ENCODE measurements at regions not wholly inside any gene's neighbourhood (a gene's known extent, or its start where the extent isn't known, plus 50 kb on each side); places are given as distances from the start of the nearest gene placed in this dataset.

- no peaks in the 10 kb centered on the region for H3K79me2 ChIP-seq (ENCODE audit: insufficient read depth, low read length)
- H3K36me3 ChIP-seq (ENCODE audit: insufficient read depth, low read length) = no peaks in the 10 kb centered on the region
- H3K9me3 ChIP-seq (ENCODE audit: insufficient read depth, low read depth, low read length) = no peaks in the 10 kb centered on the region; the same call in 1 of the 2 replicates
- no peaks in the 10 kb centered on the region for H3K27me3 ChIP-seq (ENCODE audit: insufficient read depth, low read length, poor library complexity, severe bottlenecking)
- H3K4me2 ChIP-seq (ENCODE audit: low read depth, low read length, poor library complexity, severe bottlenecking) = no peak overlapping the region
- no peak for TF ChIP-seq EZH2phosphoT487 (IDR thresholded peaks at IDR 0.05; ENCODE audit: borderline replicate concordance)
- TF ChIP-seq, protein P1, sequence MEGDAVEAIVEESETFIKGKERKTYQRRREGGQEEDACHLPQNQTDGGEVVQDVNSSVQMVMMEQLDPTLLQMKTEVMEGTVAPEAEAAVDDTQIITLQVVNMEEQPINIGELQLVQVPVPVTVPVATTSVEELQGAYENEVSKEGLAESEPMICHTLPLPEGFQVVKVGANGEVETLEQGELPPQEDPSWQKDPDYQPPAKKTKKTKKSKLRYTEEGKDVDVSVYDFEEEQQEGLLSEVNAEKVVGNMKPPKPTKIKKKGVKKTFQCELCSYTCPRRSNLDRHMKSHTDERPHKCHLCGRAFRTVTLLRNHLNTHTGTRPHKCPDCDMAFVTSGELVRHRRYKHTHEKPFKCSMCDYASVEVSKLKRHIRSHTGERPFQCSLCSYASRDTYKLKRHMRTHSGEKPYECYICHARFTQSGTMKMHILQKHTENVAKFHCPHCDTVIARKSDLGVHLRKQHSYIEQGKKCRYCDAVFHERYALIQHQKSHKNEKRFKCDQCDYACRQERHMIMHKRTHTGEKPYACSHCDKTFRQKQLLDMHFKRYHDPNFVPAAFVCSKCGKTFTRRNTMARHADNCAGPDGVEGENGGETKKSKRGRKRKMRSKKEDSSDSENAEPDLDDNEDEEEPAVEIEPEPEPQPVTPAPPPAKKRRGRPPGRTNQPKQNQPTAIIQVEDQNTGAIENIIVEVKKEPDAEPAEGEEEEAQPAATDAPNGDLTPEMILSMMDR (conservative IDR thresholded peaks at IDR 0.05; ENCODE audit: low read length) = no peak
- H3K4me1 ChIP-seq (ENCODE audit: insufficient read depth, low read length, poor library complexity, severe bottlenecking) = no peaks in the 10 kb centered on the region
- H4K20me1 ChIP-seq (ENCODE audit: insufficient read depth, low read length, poor library complexity, severe bottlenecking) = no peaks in the 10 kb centered on the region
- no peak overlapping the region for H3K4me3 ChIP-seq (ENCODE audit: low read length, poor library complexity, severe bottlenecking)
- H3F3A ChIP-seq (ENCODE audit: low read depth) = no peaks in the 10 kb centered on the region
- no peak overlapping the region for H3K9ac ChIP-seq (ENCODE audit: low read depth, low read length, poor library complexity, severe bottlenecking)
- H3K9me2 ChIP-seq (replicated peaks; ENCODE audit: low read depth, low read length) = no peaks in the 10 kb centered on the region
- H2AFZ ChIP-seq (ENCODE audit: low read length) = no peak overlapping the region
Observed at GRCh38 chr7:152537639-152538038, 101.8 kb upstream of the KMT2C start.

- no peaks in the 10 kb centered on the region for H3K9me2 ChIP-seq (replicated peaks; ENCODE audit: low read depth, low read length)
- H4K20me1 ChIP-seq (ENCODE audit: insufficient read depth, low read length, poor library complexity, severe bottlenecking) = no peaks in the 10 kb centered on the region
- no peak for TF ChIP-seq EZH2phosphoT487 (IDR thresholded peaks at IDR 0.05; ENCODE audit: borderline replicate concordance)
- TF ChIP-seq, protein P1 (conservative IDR thresholded peaks at IDR 0.05; ENCODE audit: low read length) = no peak
- H2AFZ ChIP-seq (ENCODE audit: low read length) = no peak overlapping the region
- H3K4me1 ChIP-seq (ENCODE audit: insufficient read depth, low read length, poor library complexity, severe bottlenecking) = no peaks in the 10 kb centered on the region
- no peaks in the 10 kb centered on the region for H3K9me3 ChIP-seq (ENCODE audit: insufficient read depth, low read depth, low read length)
- no peaks in the 10 kb centered on the region for H3F3A ChIP-seq (ENCODE audit: low read depth)
- no peak overlapping the region for H3K9ac ChIP-seq (ENCODE audit: low read depth, low read length, poor library complexity, severe bottlenecking)
- H3K4me2 ChIP-seq (ENCODE audit: low read depth, low read length, poor library complexity, severe bottlenecking) = no peak overlapping the region
- H3K4me3 ChIP-seq (ENCODE audit: low read length, poor library complexity, severe bottlenecking) = no peak overlapping the region
- H3K27me3 ChIP-seq (ENCODE audit: insufficient read depth, low read length, poor library complexity, severe bottlenecking) = no peaks in the 10 kb centered on the region
- no peaks in the 10 kb centered on the region for H3K36me3 ChIP-seq (ENCODE audit: insufficient read depth, low read length)
- H3K79me2 ChIP-seq (ENCODE audit: insufficient read depth, low read length) = no peaks in the 10 kb centered on the region
Observed at GRCh38 chr7:152528612-152529011, 92.8 kb upstream of the KMT2C start.

DNA sequence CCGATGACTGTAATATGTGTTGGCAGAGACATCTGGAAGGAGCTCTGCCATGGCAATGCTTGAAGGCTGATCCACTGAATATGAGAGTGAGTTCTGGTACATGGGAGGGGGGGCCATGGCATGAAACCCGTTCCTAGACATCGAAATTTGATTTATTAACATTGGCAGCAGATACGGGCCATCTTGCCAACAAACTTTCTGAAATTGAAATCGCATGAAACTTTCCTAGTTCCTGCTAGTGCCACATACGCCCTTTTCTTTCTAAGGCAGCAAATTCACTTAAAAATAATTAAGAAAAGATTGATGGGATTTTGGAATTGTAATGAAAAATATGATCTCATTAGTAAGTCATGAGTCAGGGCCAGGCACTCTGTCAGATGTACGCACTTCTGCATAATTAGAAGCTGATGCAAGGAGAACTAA lies 91.8 kb upstream of the KMT2C start:
- no peaks in the 10 kb centered on the region for H3K9me3 ChIP-seq (ENCODE audit: insufficient read depth, low read depth, low read length)
- H3K36me3 ChIP-seq (ENCODE audit: insufficient read depth, low read length) = no peaks in the 10 kb centered on the region
- H4K20me1 ChIP-seq (ENCODE audit: insufficient read depth, low read length, poor library complexity, severe bottlenecking) = no peaks in the 10 kb centered on the region
- H3K4me3 ChIP-seq (ENCODE audit: low read length, poor library complexity, severe bottlenecking) = no peak overlapping the region
- no peaks in the 10 kb centered on the region for H3K9me2 ChIP-seq (replicated peaks; ENCODE audit: low read depth, low read length)
- H3K9ac ChIP-seq (ENCODE audit: low read depth, low read length, poor library complexity, severe bottlenecking) = no peak overlapping the region
- H3K4me1 ChIP-seq (ENCODE audit: insufficient read depth, low read length, poor library complexity, severe bottlenecking) = no peaks in the 10 kb centered on the region
- H3K79me2 ChIP-seq (ENCODE audit: insufficient read depth, low read length) = no peaks in the 10 kb centered on the region
- TF ChIP-seq, protein P1 (conservative IDR thresholded peaks at IDR 0.05; ENCODE audit: low read length) = no peak
- no peak for TF ChIP-seq EZH2phosphoT487 (IDR thresholded peaks at IDR 0.05; ENCODE audit: borderline replicate concordance)
- no peaks in the 10 kb centered on the region for H3F3A ChIP-seq (ENCODE audit: low read depth)
- H3K27me3 ChIP-seq (ENCODE audit: insufficient read depth, low read length, poor library complexity, severe bottlenecking) = no peaks in the 10 kb centered on the region
- H2AFZ ChIP-seq (ENCODE audit: low read length) = no peak overlapping the region
- H3K4me2 ChIP-seq (ENCODE audit: low read depth, low read length, poor library complexity, severe bottlenecking) = no peak overlapping the region

All from Loucy (cell line).